Coronary artery (tissue), 2 donors: ENCODE measurements at regions not wholly inside any gene's neighbourhood (a gene's known extent, or its start where the extent isn't known, plus 50 kb on each side); places are given as distances from the start of the nearest gene placed in this dataset.

Source experiments
- DNase-seq: peaks from one replicate; pipeline ENCODE4 v3.0.0-alpha.2; 2017; ENCODE audit warnings: low spot score
- H3K27ac ChIP-seq, 2 donors: fragments of 200-600 bp; sonication (generic); one replicate each; pipeline ENCODE4 v1.5.1; 2016 to 2019
- H3K4me3 ChIP-seq: fragments of 200-600 bp; sonication (generic); 2 replicates; pipeline ENCODE4 v1.5.1; 2016; ENCODE audit warnings: mild to moderate bottlenecking, moderate library complexity
- CTCF ChIP-seq: fragments of 200-600 bp; sonication (generic); IDR thresholded peaks from one replicate; pipeline ENCODE4 v1.5.1; 2019; ENCODE audit warnings: antibody characterized with exemption

- Histone ChIP-seq H3K27ac (no peak overlapping the region), H3K4me3 (no peak overlapping the region)
- DNase-seq, result no peak
- no peak for TF ChIP-seq CTCF
Observed at GRCh38 chrX:5176766-5177165, 1051.9 kb downstream of the NLGN4X start.

- Histone ChIP-seq H3K27ac (no peak overlapping the region), H3K4me3 (no peak overlapping the region)
- DNase-seq, result no peak
- no peak for TF ChIP-seq CTCF
Observed at GRCh38 chrX:5163663-5164062, 1065.0 kb downstream of the NLGN4X start.

GRCh38 chrX:5155301-5155700 is 1073.4 kb downstream of the NLGN4X start:
- Histone ChIP-seq H3K27ac (no peak overlapping the region), H3K4me3 (no peak overlapping the region)
- no peak for TF ChIP-seq CTCF
- DNase-seq, result no peak

GRCh38 chrX:5145957-5146356 is 1082.7 kb downstream of the NLGN4X start:
- no peak for DNase-seq
- TF ChIP-seq CTCF, result no peak
- Histone ChIP-seq H3K4me3 (no peak overlapping the region), H3K27ac (no peak overlapping the region)

GRCh38 chrX:5142644-5143043 is 1086.0 kb downstream of the NLGN4X start:
- TF ChIP-seq CTCF, result no peak
- H3K27ac ChIP-seq, result no peak overlapping the region
- DNase-seq, result no peak
- H3K4me3 ChIP-seq, result no peak overlapping the region

GRCh38 chrX:5122181-5122678 is 1106.4 kb downstream of the NLGN4X start:
- DNase-seq, result no peak
- no peak overlapping the region for H3K4me3 ChIP-seq
- no peak for TF ChIP-seq CTCF
- H3K27ac ChIP-seq, result no peak overlapping the region

GRCh38 chrX:5117816-5118215 is 1110.9 kb downstream of the NLGN4X start:
- DNase-seq, result no peak
- TF ChIP-seq CTCF, result no peak
- Histone ChIP-seq H3K4me3 (no peak overlapping the region), H3K27ac (no peak overlapping the region)
